H1 (cell line): ENCODE measurements at regions not wholly inside any gene's neighbourhood (a gene's known extent, or its start where the extent isn't known, plus 50 kb on each side); places are given as distances from the start of the nearest gene placed in this dataset.

ENCODE experiments used
- CTCF ChIA-PET: fragments of 300-600 bp; sonication (Branson Sonifier 250); formaldehyde crosslinking; loops from one replicate; lab custom pipeline; 2021; ENCODE audit not compliant: partially characterized antibody; lab: Charles Lee
- POLR2A ChIA-PET: fragments of 300-600 bp; sonication (Branson Sonifier 250); formaldehyde crosslinking; loops from one replicate; lab custom pipeline; 2021; ENCODE audit warnings: inconsistent platforms; ENCODE audit not compliant: partially characterized antibody; lab: Charles Lee
- DNase-seq, 2 experiments: peaks; one replicate each; pipeline versions ENCODE4 v3.0.0 to v3.0.0-alpha.2; 2010 to 2022; ENCODE audit warnings: low spot score in 2 of 2, low read depth in 1 of 2, mixed read lengths in 1 of 2
- FAIRE-seq: peaks from 2 replicates; lab custom pipeline; 2011; peaks lifted over from hg19 to GRCh38; lab: Jason Lieb, UNC
- H2AFZ ChIP-seq: 2 replicates; pipeline ENCODE4 v1.8.1; 2012; ENCODE audit warnings: low read length, inconsistent platforms
- H2AK5ac ChIP-seq: 2 replicates; pipeline ENCODE4 v1.6.1; 2013; ENCODE audit warnings: low read depth, low read length
- H2BK120ac ChIP-seq: replicated peaks from 2 replicates; pipeline ENCODE3; 2013; ENCODE audit warnings: low read depth, low read length, inconsistent platforms
- H2BK12ac ChIP-seq: 2 replicates; pipeline ENCODE4 v1.6.1; 2013; ENCODE audit warnings: low read depth, low read length
- H2BK15ac ChIP-seq: 2 replicates; pipeline ENCODE4 v1.6.1; 2013; ENCODE audit warnings: low read length
- H2BK20ac ChIP-seq: 2 replicates; pipeline ENCODE4 v1.6.1; 2013; ENCODE audit warnings: low read length
- H2BK5ac ChIP-seq: 2 replicates; pipeline ENCODE4 v1.6.1; 2013; ENCODE audit warnings: low read depth, low read length
- H3K14ac ChIP-seq: 2 replicates; pipeline ENCODE4 v1.6.1; 2013; ENCODE audit warnings: inconsistent platforms; ENCODE audit not compliant: insufficient read length
- H3K18ac ChIP-seq: 2 replicates; pipeline ENCODE4 v1.6.1; 2013; ENCODE audit warnings: low read length; ENCODE audit errors: extremely low read depth
- H3K23ac ChIP-seq: 2 replicates; pipeline ENCODE4 v1.6.1; 2013; ENCODE audit warnings: inconsistent platforms; ENCODE audit not compliant: insufficient read length
- H3K23me2 ChIP-seq: 2 replicates; pipeline ENCODE4 v1.6.1; 2013; ENCODE audit warnings: low read depth, low read length
- H3K27ac ChIP-seq: 2 replicates; pipeline ENCODE4 v1.6.1; 2011; ENCODE audit warnings: low read depth, low read length, inconsistent platforms
- H3K27me3 ChIP-seq, 4 experiments: replicated peaks in 1 of 4; 1 replicate in 1 of 4; 2 replicates in 3 of 4; pipeline versions ENCODE4 v1.6.1 to v1.8.1; 2011 to 2013; ENCODE audit warnings: low read length in 3 of 4, mild to moderate bottlenecking in 3 of 4, inconsistent platforms in 2 of 4, mixed read lengths in 2 of 4, moderate library complexity in 1 of 4; ENCODE audit not compliant: control insufficient read depth in 3 of 4, insufficient read depth in 3 of 4; ENCODE audit errors: extremely low read depth in 1 of 4
- H3K36me3 ChIP-seq, 4 experiments: 2 replicates each; pipeline versions ENCODE4 v1.6.1 to v1.8.1; 2011 to 2013; ENCODE audit warnings: mild to moderate bottlenecking in 4 of 4, low read length in 3 of 4, moderate library complexity in 2 of 4, control low read depth in 1 of 4, inconsistent platforms in 1 of 4; ENCODE audit not compliant: insufficient read depth in 4 of 4, control insufficient read depth in 2 of 4
- H3K4ac ChIP-seq: replicated peaks from 2 replicates; pipeline ENCODE3; 2013; ENCODE audit warnings: low read length, low read depth, mixed read lengths, inconsistent platforms; ENCODE audit not compliant: insufficient read length
- H3K4me1 ChIP-seq, 4 experiments: replicated peaks in 1 of 4; 1 replicate in 1 of 4; 2 replicates in 3 of 4; pipeline versions ENCODE4 v1.6.1 to v1.8.1; 2011 to 2013; ENCODE audit warnings: low read length in 3 of 4, inconsistent platforms in 2 of 4, mixed read lengths in 1 of 4; ENCODE audit not compliant: insufficient read depth in 4 of 4, control insufficient read depth in 3 of 4
- H3K4me2 ChIP-seq, 2 experiments: 2 replicates each; pipeline versions ENCODE4 v1.6.1 to v1.8.1; 2011 to 2013; ENCODE audit warnings: low read depth in 2 of 2, low read length in 2 of 2, control low read depth in 1 of 2, inconsistent platforms in 1 of 2, mild to moderate bottlenecking in 1 of 2; ENCODE audit not compliant: insufficient read depth in 1 of 2
- H3K4me3 ChIP-seq, 4 experiments: fragments of 200-600, 300-600 bp in 1 of 4; sonication (generic), shearing (Covaris generic), sonication (Bioruptor Twin) in 1 of 4; 2 replicates each; pipeline versions ENCODE4 v1.5.1 to v1.8.1; 2011 to 2016; ENCODE audit warnings: low read length in 4 of 4, low read depth in 3 of 4, control low read depth in 2 of 4, inconsistent platforms in 2 of 4, mild to moderate bottlenecking in 2 of 4, mixed read lengths in 1 of 4, moderate library complexity in 1 of 4; ENCODE audit not compliant: insufficient read depth in 2 of 4; ENCODE audit errors: extremely low read depth in 1 of 4
- H3K56ac ChIP-seq: replicated peaks from 2 replicates; pipeline ENCODE3; 2013; ENCODE audit warnings: low read depth, mild to moderate bottlenecking, mixed read lengths, low read length, inconsistent platforms; ENCODE audit not compliant: insufficient read length
- H3K79me1 ChIP-seq: 2 replicates; pipeline ENCODE4 v1.6.1; 2013; ENCODE audit warnings: low read depth, low read length, control low read depth
- H3K79me2 ChIP-seq, 2 experiments: 2 replicates each; pipeline versions ENCODE4 v1.6.1 to v1.8.1; 2012 to 2013; ENCODE audit warnings: low read length in 2 of 2, mild to moderate bottlenecking in 2 of 2, inconsistent platforms in 1 of 2; ENCODE audit not compliant: insufficient read depth in 2 of 2, control insufficient read depth in 1 of 2
- H3K9ac ChIP-seq, 4 experiments: replicated peaks in 1 of 4; 1 replicate in 1 of 4; 2 replicates in 3 of 4; pipeline versions ENCODE4 v1.6.1 to v1.8.1; 2011 to 2013; ENCODE audit warnings: low read depth in 3 of 4, low read length in 3 of 4, control low read depth in 2 of 4, mild to moderate bottlenecking in 2 of 4, moderate library complexity in 2 of 4, inconsistent platforms in 1 of 4; ENCODE audit errors: extremely low read depth in 1 of 4
- H3K9me3 ChIP-seq, 2 experiments: 2 replicates each; pipeline versions ENCODE4 v1.6.1 to v1.8.1; 2012 to 2013; ENCODE audit warnings: mild to moderate bottlenecking in 2 of 2, moderate library complexity in 2 of 2, control low read depth in 1 of 2, inconsistent platforms in 1 of 2, low read depth in 1 of 2, low read length in 1 of 2, mixed read lengths in 1 of 2; ENCODE audit not compliant: insufficient read depth in 2 of 2
- H4K20me1 ChIP-seq, 2 experiments: replicated peaks in 1 of 2; 2 replicates each; pipeline versions ENCODE3 to v1.8.1; 2011 to 2013; ENCODE audit warnings: inconsistent platforms in 2 of 2, low read length in 2 of 2, mild to moderate bottlenecking in 1 of 2; ENCODE audit not compliant: insufficient read depth in 2 of 2, control insufficient read depth in 1 of 2
- H4K5ac ChIP-seq: 2 replicates; pipeline ENCODE4 v1.6.1; 2013; ENCODE audit warnings: low read length, low read depth, mixed read lengths, inconsistent platforms; ENCODE audit not compliant: insufficient read length
- H4K8ac ChIP-seq: 2 replicates; pipeline ENCODE4 v1.8.0; 2013; ENCODE audit warnings: mild to moderate bottlenecking, moderate library complexity, low read length, inconsistent platforms; ENCODE audit not compliant: insufficient read depth; ENCODE audit errors: extremely low read depth
- H4K91ac ChIP-seq: replicated peaks from 2 replicates; pipeline ENCODE3; 2013; ENCODE audit warnings: low read length, mixed read lengths, inconsistent platforms; ENCODE audit not compliant: insufficient read length
- CTBP2 ChIP-seq: IDR thresholded peaks from 2 replicates; pipeline ENCODE4 v1.7.0; 2011; ENCODE audit warnings: borderline replicate concordance, mild to moderate bottlenecking, moderate library complexity, mixed read lengths, low read length; ENCODE audit not compliant: insufficient read depth, insufficient read length
- JUN ChIP-seq: IDR thresholded peaks from 2 replicates; pipeline ENCODE4 v1.6.1; 2011; ENCODE audit warnings: low read depth, mild to moderate bottlenecking, improper control_type of control experiment, low read length
- NRF1 ChIP-seq: IDR thresholded peaks from 2 replicates; pipeline ENCODE4 v1.6.1; 2011; ENCODE audit warnings: mild to moderate bottlenecking, low read depth, low read length, improper control_type of control experiment
- RXRA ChIP-seq: IDR thresholded peaks from 2 replicates; pipeline ENCODE4 v1.6.1; 2011; ENCODE audit warnings: low read depth, mild to moderate bottlenecking, low read length, moderate library complexity; ENCODE audit not compliant: insufficient read depth
- SIN3A ChIP-seq, 2 experiments: IDR thresholded peaks in 1 of 2; conservative IDR thresholded peaks in 1 of 2; 2 replicates each; pipeline ENCODE4 v1.6.1; 2011 to 2012; ENCODE audit warnings: low read length in 2 of 2, improper control_type of control experiment in 1 of 2, low read depth in 1 of 2, mild to moderate bottlenecking in 1 of 2
- WGBS, 2 experiments: shearing (Covaris generic) in 1 of 2; methylation state at CpG; one replicate each; pipeline versions ENCODE4 v1.1.6 to v1.1.7; 2013 to 2015; ENCODE audit warnings: low lambda C conversion rate in 2 of 2, mixed read lengths in 2 of 2, inconsistent platforms in 1 of 2, low coverage in 1 of 2, missing lambda C conversion rate in 1 of 2; ENCODE audit not compliant: insufficient replicate concordance in 2 of 2, insufficient coverage in 1 of 2, insufficient read length in 1 of 2; ENCODE audit errors: extremely low coverage in 1 of 2, missing lambda C conversion rate in 1 of 2; 5-methylcytosine and 5-hydroxymethylcytosine counted together

- H4K20me1 ChIP-seq, result no peaks in the 10 kb centered on the region
- H4K8ac ChIP-seq, result no peak overlapping the region
- no peak overlapping the region for H3K56ac ChIP-seq
- FAIRE-seq (no peak), DNase-seq (no peak)
- H3K9me3 ChIP-seq, result no peaks in the 10 kb centered on the region
- no peaks in the 10 kb centered on the region for H3K36me3 ChIP-seq
- H3K14ac ChIP-seq, result no peak overlapping the region
- H3K27me3 ChIP-seq, result no peaks in the 10 kb centered on the region
- no peak overlapping the region for H2AFZ ChIP-seq
- H3K79me1 ChIP-seq, result no peaks in the 10 kb centered on the region
- H3K23ac ChIP-seq, result no peak overlapping the region
- no peak overlapping the region for H2BK5ac ChIP-seq
- no peaks in the 10 kb centered on the region for H3K23me2 ChIP-seq
- no peak overlapping the region for H2BK120ac ChIP-seq
- WGBS, 2 experiments, result 91% methylated on average over 1 of the region's 1 CpG; no CpG with 5 or more reads in 1 of the 2 experiments
- H3K4me1 ChIP-seq, result peaks cover 0 to 9% (median 4%) of the 10 kb centered on the region in 4 experiments; a peak in 3 of 7 replicates
- CTCF ChIA-PET, result no interaction called here
- no peak overlapping the region for H3K27ac ChIP-seq
- no peak overlapping the region for H3K4ac ChIP-seq
- H2BK12ac ChIP-seq, result no peak overlapping the region
- TF ChIP-seq JUN (no peak), CTBP2 (no peak), NRF1 (no peak), SIN3A (conservative IDR thresholded peaks at IDR 0.05 in 1 of 2, IDR thresholded peaks at IDR 0.05 in 1 of 2; ENCODE audit: low read depth in 1 of 2, low read length in 2 of 2) (no peak), RXRA (no peak)
- TF ChIP-seq, all 59 proteins: peak for 0
- Histone ChIP-seq H2BK20ac (no peak overlapping the region), H3K18ac (no peak overlapping the region), H3K9ac (no peak overlapping the region), H3K4me3 (no peak overlapping the region), H2BK15ac (no peak overlapping the region), H3K79me2 (no peaks in the 10 kb centered on the region), H2AK5ac (no peak overlapping the region), H4K91ac (no peak overlapping the region), H4K5ac (no peak overlapping the region), H3K4me2 (no peak overlapping the region)
- POLR2A ChIA-PET, result no interaction called here
Measured at GRCh38 chr9:13715430-13715829, 435.9 kb upstream of the MPDZ start.
